ENCODE measurements at regions not wholly inside any gene's neighbourhood (a gene's known extent, or its start where the extent isn't known, plus 50 kb on each side); places are given as distances from the start of the nearest gene placed in this dataset.

DNA sequence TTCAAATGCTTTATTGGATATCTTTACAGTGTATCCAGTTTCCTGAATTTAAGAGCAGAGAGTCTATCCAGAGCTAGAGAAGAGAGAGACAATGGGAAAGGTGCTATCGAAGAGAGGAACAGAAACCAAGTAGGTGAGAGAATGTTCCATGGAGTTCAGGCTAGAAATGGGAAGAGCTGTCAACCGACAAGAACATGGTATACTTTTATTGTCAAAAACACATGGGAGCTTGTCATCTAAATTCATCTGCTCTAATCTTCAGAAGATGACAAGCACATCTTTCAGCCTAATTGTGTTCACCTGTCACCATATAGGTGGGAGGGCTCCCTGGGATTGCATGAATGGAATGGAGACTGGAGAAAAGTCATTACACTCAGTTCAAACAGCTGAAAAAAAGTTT is 690.4 kb upstream of the LRATD1 start:
- Mint-ChIP-seq H3K4me3 (ENCODE audit: low read depth) (no peak overlapping the region), H3K4me1 (ENCODE audit: low read depth) (no peaks in the 10 kb centered on the region), H3K36me3 (ENCODE audit: insufficient read depth) (no peaks in the 10 kb centered on the region), H3K27me3 (no peaks in the 10 kb centered on the region), H3K9me3 (ENCODE audit: low read depth) (no peaks in the 10 kb centered on the region), H3K27ac (no peak overlapping the region)
- DNase-seq (ENCODE audit: low spot score, unreplicated experiment), result no peak
- TF ChIP-seq, protein P1, sequence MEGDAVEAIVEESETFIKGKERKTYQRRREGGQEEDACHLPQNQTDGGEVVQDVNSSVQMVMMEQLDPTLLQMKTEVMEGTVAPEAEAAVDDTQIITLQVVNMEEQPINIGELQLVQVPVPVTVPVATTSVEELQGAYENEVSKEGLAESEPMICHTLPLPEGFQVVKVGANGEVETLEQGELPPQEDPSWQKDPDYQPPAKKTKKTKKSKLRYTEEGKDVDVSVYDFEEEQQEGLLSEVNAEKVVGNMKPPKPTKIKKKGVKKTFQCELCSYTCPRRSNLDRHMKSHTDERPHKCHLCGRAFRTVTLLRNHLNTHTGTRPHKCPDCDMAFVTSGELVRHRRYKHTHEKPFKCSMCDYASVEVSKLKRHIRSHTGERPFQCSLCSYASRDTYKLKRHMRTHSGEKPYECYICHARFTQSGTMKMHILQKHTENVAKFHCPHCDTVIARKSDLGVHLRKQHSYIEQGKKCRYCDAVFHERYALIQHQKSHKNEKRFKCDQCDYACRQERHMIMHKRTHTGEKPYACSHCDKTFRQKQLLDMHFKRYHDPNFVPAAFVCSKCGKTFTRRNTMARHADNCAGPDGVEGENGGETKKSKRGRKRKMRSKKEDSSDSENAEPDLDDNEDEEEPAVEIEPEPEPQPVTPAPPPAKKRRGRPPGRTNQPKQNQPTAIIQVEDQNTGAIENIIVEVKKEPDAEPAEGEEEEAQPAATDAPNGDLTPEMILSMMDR (IDR thresholded peaks at IDR 0.05; ENCODE audit: unreplicated experiment), result no peak

GRCh38 chr2:13950761-13951160 is 681.8 kb upstream of the LRATD1 start:
- no peak overlapping the region for H3K4me3 Mint-ChIP-seq (ENCODE audit: low read depth)

GRCh38 chr2:13968811-13969210 is 663.7 kb upstream of the LRATD1 start:
- no peaks in the 10 kb centered on the region for H3K27me3 Mint-ChIP-seq
- H3K9me3 Mint-ChIP-seq (ENCODE audit: low read depth), result no peaks in the 10 kb centered on the region
- H3K4me3 Mint-ChIP-seq (ENCODE audit: low read depth), result no peak overlapping the region

More at GRCh38 chr2:13950761-13951160, 681.8 kb upstream of the LRATD1 start:
- no peak for DNase-seq (ENCODE audit: low spot score, unreplicated experiment)
- Mint-ChIP-seq H3K9me3 (ENCODE audit: low read depth) (no peaks in the 10 kb centered on the region), H3K27me3 (no peaks in the 10 kb centered on the region), H3K27ac (no peak overlapping the region), H3K4me1 (ENCODE audit: low read depth) (no peaks in the 10 kb centered on the region), H3K36me3 (ENCODE audit: insufficient read depth) (no peaks in the 10 kb centered on the region)
- TF ChIP-seq, protein P1 (IDR thresholded peaks at IDR 0.05; ENCODE audit: unreplicated experiment), result no peak

GRCh38 chr2:13986119-13986720 is 646.3 kb upstream of the LRATD1 start:
- DNase-seq (ENCODE audit: low spot score, unreplicated experiment), result no peak
- H3K36me3 Mint-ChIP-seq (ENCODE audit: insufficient read depth), result no peaks in the 10 kb centered on the region
- H3K4me3 Mint-ChIP-seq (ENCODE audit: low read depth), result no peak overlapping the region
- TF ChIP-seq, protein P1 (IDR thresholded peaks at IDR 0.05; ENCODE audit: unreplicated experiment), result no peak
- no peaks in the 10 kb centered on the region for H3K27me3 Mint-ChIP-seq
- no peaks in the 10 kb centered on the region for H3K4me1 Mint-ChIP-seq (ENCODE audit: low read depth)
- H3K9me3 Mint-ChIP-seq (ENCODE audit: low read depth), result no peaks in the 10 kb centered on the region
- no peak overlapping the region for H3K27ac Mint-ChIP-seq

More at GRCh38 chr2:13968811-13969210, 663.7 kb upstream of the LRATD1 start:
- TF ChIP-seq, protein P1 (IDR thresholded peaks at IDR 0.05; ENCODE audit: unreplicated experiment), result no peak
- Mint-ChIP-seq H3K4me1 (ENCODE audit: low read depth) (no peaks in the 10 kb centered on the region), H3K36me3 (ENCODE audit: insufficient read depth) (no peaks in the 10 kb centered on the region), H3K27ac (no peak overlapping the region)
- no peak for DNase-seq (ENCODE audit: low spot score, unreplicated experiment)

- Mint-ChIP-seq H3K4me3 (ENCODE audit: low read depth) (no peak overlapping the region), H3K27ac (no peak overlapping the region), H3K27me3 (no peaks in the 10 kb centered on the region), H3K36me3 (ENCODE audit: insufficient read depth) (no peaks in the 10 kb centered on the region), H3K4me1 (ENCODE audit: low read depth) (no peaks in the 10 kb centered on the region), H3K9me3 (ENCODE audit: low read depth) (peaks cover 19% of the 10 kb centered on the region)
- DNase-seq (ENCODE audit: low spot score, unreplicated experiment), result no peak
- TF ChIP-seq, protein P1 (IDR thresholded peaks at IDR 0.05; ENCODE audit: unreplicated experiment), result no peak
These were observed 636.0 kb upstream of the LRATD1 start for GRCh38 chr2:13996527-13996926.
